ENCODE measurements at regions not wholly inside any gene's neighbourhood (a gene's known extent, or its start where the extent isn't known, plus 50 kb on each side); places are given as distances from the start of the nearest gene placed in this dataset.
"Not testable (repeated sequence)": the region's sequence is repeated elsewhere in the genome, so short reads cannot be mapped to it uniquely, and the experiment has no call there.

DNA sequence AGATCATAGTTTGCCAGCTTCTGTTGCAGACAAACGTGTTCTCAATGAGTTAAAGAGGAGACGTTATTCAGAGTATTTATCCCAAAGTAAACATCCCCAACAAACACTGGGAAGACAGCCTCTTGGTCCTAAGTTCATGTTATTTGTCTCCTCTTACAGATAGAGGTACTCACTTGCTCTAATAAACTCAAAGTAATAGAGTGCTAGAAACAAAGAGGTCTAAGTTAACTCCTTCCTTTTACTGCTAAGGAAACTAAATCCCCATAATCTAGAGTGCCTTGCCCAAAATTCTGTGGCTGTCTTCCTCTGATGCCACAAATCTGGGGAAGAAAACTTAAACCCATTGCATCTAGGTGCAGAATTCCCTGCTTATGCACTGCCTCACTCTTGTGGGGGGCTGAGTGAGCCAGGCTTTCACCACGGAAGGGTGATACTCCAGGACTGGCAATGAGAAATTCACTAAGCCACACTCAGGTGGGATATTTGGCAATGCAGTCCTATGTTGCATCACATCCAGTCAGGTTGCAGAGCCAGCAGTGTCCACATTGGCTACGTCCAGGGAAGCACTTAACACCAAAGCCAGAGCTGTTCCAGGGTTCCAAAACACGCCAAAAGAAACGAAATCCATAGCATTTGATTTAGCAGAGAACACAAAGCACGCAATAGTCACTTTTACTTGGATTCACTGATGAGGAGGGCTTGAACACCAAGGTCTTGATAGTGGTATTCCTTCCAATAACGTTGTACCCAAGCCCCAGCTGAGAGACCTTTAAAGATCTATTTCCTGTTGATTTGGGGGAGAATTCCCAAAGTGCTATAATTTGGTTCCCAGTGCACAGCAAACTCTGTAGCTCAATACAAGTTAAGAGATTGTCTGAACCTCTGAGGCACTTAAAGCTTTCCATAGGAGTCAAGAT lies 81.0 kb upstream of the FOXQ1 start:
- DNase-seq (ENCODE audit: low spot score) = no peak

DNA sequence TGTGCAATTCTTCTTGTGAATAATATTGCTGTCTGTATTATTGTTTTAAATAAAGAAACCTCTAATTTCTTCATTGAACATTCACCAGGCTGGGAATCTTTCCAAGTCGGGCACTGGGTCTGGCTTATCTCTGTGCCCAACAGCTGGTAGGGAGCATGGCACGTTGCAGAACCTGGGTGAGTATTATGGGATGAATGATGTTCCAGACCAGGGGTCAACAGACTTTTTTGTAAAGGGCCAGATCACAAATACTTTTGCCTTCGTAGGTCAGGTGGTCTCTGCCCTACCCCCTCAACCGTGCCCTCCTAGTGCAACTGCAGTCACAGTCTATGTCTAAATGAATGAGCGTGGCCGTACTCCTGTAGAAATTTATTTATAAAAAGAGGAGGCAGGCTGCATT lies 81.6 kb upstream of the FOXQ1 start:
- DNase-seq (ENCODE audit: low spot score) = no peak

DNA sequence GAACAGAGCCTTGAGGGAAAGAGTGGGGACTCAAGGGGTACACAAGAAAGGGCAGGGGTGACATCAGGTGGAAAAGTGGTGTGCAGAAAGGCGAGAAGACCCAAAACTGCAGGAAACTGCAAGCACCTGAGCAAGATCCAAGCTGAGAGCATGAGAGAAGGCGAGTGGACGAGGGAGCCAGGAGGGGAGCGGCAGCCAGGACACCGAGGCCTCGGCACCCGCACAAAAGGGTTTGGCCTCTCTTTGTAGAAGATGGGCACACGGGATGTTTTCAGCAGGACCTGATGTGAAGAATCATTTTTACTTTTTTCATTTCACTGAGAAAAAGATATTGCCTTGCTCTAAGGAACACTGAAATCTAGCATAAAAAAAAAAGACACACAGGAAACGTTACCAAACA lies 82.1 kb upstream of the FOXQ1 start:
- no peak for DNase-seq (ENCODE audit: low spot score)

DNA sequence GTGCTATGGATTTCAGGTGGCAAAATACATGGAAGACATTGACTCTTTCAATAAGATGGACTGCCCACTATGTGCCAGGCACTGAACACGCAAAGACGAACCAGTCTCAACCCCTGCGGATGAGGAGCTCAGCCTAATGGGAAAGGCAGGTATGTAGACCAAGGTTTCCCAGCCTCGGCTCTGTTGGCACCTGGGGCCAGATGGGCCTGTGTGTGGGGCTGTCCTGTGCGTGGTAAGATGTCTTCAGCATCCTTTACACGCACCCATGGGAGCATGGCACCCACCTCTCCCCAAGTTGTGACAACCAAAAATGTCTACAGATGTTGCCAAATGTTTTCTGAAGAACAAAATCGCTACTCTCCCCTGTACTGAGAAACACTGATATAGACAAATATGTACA lies 82.6 kb upstream of the FOXQ1 start:
- no peak for DNase-seq (ENCODE audit: low spot score)

DNA sequence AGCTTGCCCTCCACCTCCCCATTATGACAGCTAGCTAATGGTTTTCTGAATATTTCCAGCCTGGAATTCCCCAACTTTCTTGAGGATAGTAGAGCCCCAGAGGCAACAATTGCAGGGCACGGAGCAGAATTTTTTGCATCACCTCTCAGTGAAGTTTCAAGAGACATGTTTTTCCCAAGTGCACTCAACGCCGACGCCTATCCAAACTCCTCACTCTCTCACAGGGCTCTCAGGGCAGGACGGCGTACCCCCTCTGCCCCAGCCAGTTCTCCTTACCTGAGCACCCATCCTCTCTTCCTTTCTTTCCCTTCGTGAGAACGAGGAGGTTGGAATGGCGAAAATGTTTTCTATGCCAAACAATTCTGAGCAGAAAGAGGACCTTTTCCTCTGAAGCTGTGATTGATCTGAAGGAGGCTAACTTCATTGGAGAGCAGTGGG lies 83.1 kb upstream of the FOXQ1 start:
- no peak for DNase-seq (ENCODE audit: low spot score)

DNA sequence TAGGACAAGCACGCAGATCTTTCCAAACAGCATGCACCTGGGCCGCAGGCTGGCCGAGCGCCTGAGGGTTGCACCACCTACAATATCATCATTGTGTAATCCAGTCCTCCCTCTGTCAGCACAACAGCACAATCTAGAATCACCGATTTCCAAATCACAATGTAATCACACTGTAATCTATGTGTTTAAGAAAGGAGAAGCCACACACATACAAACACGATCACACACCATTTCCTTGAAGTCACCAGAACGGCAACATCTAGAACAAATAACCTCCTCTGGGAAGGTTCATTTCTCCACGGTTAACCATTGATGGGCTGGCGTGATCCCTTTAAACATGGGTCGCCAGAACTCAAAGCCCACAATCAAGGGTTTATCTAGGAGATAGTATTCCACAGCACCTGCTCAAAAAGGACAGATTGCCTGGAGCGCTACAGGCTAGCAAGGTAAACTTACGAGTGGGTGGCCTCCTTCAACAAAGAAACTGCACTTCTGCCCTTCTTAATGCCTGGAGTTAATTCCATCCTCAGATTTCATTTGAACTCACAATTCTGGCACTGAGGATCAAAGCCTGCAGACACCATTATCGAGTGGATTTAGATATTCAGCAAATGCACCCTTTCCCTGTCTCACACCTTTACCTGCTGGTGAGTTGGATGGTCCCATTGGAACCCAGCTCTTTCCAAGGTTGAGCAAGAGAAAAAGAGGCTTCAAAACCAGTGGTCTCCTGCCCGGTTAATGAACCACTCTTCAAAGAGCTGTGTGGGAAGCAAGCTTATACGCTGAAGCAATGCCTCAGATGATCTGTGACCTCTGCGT lies 83.8 kb upstream of the FOXQ1 start:
- no peak for DNase-seq (ENCODE audit: low spot score)

DNA sequence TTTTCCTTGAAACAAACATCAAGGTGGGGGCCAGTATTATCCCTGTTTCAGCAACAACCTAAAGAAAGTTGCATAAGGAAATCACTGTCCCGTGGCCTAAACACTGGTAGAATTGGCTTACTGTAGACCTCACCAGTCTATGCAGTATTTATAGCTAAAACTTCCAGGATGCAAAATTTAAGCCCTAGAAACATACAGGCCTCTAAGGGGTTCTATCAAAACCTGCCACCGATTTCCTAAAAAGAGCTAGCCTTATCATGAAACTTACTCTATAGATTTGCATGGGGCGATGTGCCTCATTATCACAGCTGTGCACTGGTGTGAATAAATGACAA lies 84.3 kb upstream of the FOXQ1 start:
- no peak for DNase-seq (ENCODE audit: low spot score)

DNA sequence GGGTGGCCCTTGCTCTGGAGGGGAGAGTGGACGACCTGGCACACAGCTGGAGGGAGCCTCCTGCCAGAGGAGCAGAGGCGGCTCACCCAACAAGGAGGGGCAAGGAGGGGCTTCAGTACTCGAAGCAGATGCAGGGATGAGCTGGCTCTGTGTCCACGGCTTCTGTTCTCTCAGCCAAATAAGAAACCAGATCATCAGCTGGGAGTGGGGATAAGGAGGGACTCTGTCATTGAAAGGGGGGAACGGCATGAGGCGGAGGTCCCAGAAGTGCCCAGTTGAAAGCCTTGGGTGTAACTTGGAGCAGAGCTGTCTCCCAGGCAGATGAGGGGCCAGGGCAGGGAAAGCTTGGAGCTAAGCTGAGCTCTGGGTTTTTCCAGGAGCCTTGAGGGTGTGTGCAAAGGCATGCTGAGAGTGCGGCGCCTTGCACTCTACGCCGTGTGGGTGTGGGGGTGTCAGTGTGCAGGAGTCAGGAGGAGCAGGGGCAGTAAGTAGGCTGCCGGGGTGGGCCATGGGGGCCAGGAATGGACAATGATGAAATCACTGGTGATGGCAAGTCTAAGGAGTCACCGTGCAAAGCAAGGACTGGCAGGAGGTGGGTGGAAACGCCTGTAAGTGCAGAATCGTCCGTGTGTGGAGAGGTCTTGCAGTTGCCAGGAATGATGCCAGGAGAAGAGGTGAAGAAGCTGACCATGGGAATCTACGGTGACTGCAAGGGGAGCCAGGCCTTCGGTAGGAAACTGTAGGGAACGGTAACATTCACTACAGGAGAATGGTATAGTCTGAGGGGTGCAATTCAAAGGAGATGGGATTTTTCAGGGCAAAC lies 85.4 kb upstream of the FOXQ1 start:
- peak; percentile 42 for DNase-seq (ENCODE audit: low spot score)

DNA sequence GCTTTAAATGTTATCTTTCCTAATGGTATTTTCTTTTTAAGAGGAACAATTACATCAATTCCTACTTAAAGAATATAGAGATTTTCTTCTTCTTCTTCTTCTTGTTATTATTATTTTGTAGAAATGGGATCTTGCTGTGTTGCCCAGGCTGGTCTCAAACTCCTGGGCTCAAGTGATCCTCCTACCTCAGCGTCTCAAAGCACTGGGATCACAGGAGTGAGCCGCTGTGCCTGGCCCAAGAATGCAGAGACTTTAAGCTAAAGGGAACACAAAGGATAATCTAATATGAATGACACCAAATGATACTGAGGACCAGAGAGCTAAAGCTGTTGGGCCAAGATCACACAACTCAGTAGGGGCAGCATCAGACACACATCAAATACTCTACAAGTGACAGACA lies 87.4 kb upstream of the FOXQ1 start:
- DNase-seq (ENCODE audit: low spot score) = no peak

DNA sequence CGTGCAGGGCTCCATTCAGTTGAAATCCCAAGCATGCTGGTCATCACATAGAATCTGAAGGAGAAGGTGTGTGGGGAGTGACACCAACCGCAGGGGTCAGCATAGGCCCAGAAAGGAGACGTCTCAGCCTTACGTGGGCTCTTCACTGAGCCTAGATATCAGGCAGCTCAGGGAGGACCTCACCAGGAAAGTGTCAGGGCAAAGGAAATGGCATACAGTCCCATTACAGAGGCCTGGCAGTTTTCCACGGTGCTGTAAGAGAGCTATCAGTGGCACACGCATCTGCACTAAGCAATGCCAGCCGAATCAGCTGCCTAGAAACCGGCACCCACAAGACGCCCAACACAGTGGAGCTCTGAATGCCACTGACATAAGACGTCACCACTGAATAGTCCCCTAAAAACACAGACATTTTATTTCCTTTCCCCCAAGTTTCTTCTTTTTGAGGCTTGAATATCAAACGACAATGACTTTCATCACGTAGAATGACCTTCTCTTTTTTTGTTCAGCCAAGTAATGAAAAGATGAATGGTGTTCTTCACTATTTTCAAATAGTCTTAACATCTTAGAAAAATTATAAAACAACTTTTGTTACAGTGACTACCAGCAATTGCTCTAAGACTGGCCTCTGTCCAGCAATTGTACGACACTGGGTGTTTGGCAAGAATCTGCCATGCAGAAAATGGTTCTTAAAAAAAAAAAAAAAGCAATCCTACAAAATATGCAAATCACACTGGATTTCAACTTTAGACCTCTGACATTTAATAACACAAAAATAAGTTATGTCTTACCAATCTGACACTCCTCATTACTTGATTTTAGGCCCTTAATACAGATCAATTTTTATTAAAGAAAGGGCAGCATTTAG lies 88.9 kb upstream of the FOXQ1 start:
- no peak for DNase-seq (ENCODE audit: low spot score)

DNA sequence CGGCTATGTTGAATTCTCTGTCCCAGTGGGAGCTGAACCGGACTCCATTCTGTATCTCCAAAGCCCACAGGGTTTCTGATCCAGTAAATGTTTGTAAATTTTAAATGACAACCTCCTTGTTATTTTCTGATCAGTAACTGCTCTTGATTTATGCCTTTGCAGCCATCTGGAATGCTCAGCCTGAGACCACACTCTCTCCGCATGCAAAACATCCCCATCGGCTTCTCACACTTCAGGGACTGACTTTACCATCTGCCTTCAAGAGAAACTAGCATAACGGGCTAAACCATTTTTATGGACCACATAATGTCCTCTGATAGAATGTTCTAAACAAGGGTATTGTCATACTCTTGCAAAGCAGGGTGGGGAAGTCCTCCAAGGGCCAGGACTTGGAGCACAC lies 94.5 kb upstream of the FOXQ1 start:
- no peak for DNase-seq (ENCODE audit: low spot score)

DNA sequence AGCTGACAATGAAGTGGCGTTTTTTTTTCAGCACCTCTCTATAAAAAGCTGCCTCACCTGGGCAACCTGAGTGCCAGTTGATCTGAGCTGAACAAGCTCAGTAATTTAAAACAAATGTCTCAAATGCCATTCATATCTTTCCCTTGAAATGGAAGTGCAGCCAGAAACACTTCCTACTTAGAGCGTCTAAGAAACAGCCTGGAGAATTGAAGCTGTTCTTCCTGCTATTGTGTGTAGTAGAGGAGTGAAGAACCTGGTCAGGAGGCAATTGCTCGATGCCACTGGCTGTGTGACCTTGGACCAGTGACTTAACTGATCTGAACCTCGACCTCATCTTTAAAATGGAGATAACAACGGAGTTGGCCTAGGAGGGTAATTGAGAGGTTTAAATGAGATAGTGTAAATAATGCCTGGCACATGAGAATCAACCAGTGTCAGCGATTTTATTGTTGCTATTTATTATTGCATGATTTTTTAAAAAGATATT lies 95.4 kb upstream of the FOXQ1 start:
- DNase-seq (ENCODE audit: low spot score) = no peak

DNA sequence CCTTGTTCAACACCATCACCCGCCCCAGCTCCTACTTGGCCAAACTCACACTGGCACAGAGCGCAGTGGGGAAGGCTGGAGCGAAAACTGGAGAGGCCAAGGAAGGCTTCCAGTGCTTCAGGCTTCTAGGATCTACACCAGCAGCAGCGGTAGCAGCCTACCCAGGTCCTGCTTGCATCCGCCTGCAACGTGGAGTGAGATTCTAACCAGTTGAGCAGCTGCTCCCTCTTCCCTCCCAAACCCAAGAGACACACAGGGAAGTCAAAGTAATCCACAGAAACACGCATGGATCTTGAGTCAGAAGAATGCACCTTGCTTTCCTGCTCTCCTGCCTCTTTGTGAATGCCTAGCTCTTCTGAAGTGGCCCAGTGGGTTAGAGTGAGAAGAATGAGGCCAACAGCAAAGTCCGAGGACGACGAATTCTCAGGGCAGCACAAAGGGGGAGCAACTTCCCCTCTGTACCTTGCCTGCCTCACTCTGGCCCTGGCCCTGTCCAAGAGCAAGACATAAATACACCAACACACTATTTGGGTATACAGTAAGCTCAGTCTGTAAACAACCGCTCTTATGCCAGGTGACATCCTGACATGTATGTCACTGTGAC lies 95.9 kb upstream of the FOXQ1 start:
- no peak for DNase-seq (ENCODE audit: low spot score)

DNA sequence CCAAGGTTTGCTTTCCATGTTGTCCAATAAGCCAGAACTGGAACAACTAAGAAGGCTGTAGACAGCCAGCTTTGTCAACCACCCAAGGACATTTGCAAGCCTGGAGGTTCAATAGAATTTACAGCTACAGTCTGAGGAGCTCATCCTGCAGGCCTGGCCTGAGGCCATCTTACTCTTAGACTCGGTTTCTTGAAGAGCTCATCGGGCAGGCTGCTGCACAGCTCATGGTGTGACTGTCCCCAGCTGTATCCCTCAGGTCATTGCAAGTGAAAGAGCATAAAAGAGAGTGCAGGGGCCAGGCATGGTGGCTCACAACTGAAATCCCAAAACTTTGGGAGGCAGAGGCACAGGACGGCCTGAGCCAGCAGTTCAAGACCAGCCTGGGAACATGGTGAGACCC lies 96.9 kb upstream of the FOXQ1 start:
- no peak for DNase-seq (ENCODE audit: low spot score)

DNA sequence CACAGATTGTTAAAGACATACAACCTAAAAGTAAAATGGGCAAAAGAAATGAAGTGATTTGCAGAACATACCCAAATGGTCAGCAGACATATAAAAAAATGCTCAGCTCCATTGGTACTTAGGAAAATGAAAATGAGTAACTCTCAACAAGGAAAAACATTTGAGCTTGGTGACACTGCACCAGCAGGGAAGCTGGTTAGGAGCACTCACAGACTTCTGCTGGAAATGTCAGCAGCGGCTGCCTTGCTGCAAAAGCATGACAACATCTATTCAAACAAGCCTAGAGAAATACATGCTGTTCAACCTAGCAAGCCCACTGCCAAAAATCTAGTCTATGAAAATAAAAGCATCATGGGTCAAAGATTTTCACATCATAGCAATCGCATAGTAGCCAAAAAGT lies 99.0 kb upstream of the FOXQ1 start:
- DNase-seq (ENCODE audit: low spot score) = no peak

DNA sequence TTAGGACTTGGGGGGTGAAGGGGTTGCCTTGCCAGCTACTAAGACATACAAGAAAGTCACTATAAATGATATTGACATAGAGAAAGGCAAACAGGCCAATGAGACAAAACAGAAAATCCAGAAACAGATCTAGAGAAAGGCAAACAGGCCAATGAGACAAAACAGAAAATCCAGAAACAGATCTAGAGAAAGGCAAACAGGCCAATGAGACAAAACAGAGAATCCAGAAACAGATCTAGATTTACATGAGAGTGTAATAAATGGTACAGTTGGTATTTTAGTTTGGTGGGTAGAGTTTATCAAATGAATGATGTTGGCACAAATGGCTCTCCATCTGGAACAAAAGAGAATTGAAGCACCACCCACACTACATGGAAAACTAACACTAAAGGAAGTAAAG lies 99.8 kb upstream of the FOXQ1 start:
- DNase-seq (ENCODE audit: low spot score) = not testable (repeated sequence)

DNA sequence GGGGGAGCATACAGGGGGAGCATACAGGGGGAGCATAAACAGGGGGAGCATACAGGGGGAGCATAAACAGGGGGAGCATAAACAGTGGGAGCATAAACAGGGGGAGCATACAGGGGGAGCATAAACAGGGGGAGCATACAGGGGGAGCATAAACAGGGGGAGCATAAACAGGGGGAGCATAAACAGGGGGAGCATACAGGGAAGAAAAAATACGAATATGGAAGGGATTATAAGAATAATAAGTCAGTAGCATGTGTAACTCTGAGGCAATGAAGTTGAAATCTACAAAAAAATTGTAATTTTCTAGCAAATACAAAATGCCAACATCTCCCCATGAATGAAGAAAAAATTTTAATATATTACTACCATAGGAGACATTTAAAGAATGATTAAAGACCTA lies 101.3 kb upstream of the FOXQ1 start:
- not testable (repeated sequence) for DNase-seq (ENCODE audit: low spot score)

DNA sequence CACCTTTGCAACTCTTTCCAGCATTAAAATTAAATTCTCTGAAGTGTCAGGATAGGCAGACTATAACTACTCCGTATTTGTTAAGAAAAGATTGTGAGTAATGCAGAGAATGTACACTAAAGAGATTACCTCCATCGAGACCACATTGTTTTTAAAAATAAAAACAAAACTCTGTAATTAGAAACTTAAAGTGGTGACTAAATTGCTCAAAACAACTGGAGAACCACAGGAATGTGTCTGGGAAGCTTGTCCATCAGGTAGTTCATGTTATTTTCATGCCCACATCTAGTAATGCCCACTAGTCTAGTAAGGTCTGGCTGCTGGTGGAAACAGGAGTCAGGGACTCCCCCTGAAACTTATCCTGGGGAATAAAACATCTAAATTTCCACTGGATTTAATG lies 103.0 kb upstream of the FOXQ1 start:
- DNase-seq (ENCODE audit: low spot score) = no peak

DNA sequence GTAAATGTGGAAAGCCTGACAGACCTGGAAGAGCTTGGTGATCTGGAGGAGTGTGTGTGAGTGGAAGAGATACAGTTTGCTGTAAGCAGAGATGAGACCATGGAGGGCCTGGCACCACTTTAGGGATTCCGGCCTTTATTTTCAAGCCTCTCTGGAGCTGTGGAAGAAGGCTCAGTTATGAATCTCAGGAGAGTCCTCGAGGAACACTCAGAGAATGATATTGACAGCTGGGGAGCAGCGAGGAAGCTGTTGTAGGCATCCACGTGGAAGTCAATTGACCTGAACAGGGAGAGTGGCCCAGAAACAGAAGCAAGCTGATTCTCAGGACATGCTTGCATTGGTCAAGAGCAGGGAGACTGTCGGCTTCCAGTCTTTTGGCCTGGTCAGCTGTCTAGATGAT lies 108.4 kb upstream of the FOXQ1 start:
- DNase-seq (ENCODE audit: low spot score) = no peak

DNA sequence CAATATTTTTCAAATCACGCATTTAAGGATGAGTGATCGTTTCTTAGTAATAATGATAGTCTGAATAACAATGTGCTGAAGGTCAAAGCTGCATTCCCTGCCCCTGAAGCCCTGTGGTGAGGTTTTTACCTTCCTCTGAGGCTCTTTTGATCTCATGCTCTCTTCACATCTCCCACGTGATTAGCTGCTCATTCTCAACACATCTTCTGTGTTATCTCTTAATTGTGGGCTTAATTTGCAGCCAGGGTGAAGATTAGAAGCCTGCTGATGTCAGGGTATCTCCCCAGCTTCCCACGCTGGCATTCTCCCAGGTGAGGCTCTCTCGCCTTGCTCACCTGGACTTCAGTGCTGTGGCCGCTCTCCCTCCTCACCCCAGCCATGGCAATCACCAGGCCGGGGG lies 109.7 kb upstream of the FOXQ1 start:
- no peak for DNase-seq (ENCODE audit: low spot score)

Data from AG20443 (cell line).